ENCODE measurements at regions not wholly inside any gene's neighbourhood (a gene's known extent, or its start where the extent isn't known, plus 50 kb on each side); places are given as distances from the start of the nearest gene placed in this dataset.

- no peak for TF ChIP-seq CTCF (IDR thresholded peaks at IDR 0.05; ENCODE audit: insufficient read depth, low read length, poor library complexity, severe bottlenecking)
- no peak for TF ChIP-seq EZH2phosphoT487 (conservative IDR thresholded peaks at IDR 0.05; ENCODE audit: low read length)
- Histone ChIP-seq H3K4me3 (ENCODE audit: insufficient read depth, low read length, poor library complexity, severe bottlenecking) (no peak overlapping the region), H3K9ac (ENCODE audit: low read length) (no peak overlapping the region), H3K27ac (ENCODE audit: low read depth, low read length) (no peak overlapping the region), H4K20me1 (ENCODE audit: low read depth, low read length) (no peaks in the 10 kb centered on the region), H2AFZ (ENCODE audit: low read depth, low read length, severe bottlenecking) (no peak overlapping the region), H3K27me3 (ENCODE audit: low read length) (no peaks in the 10 kb centered on the region), H3K9me3 (ENCODE audit: insufficient read depth, low read length) (no peaks in the 10 kb centered on the region), H3K79me2 (ENCODE audit: insufficient read depth, low read length) (no peaks in the 10 kb centered on the region), H3F3A (ENCODE audit: insufficient read depth) (no peaks in the 10 kb centered on the region), H3K9me2 (replicated peaks; ENCODE audit: insufficient read depth, low read length) (no peaks in the 10 kb centered on the region), H3K36me3 (ENCODE audit: low read length) (no peaks in the 10 kb centered on the region), H3K4me2 (ENCODE audit: low read depth, low read length, poor library complexity, severe bottlenecking) (no peak overlapping the region)
Observed at GRCh38 chr11:32039149-32039548, 51.7 kb upstream of the RCN1 start.

DNA sequence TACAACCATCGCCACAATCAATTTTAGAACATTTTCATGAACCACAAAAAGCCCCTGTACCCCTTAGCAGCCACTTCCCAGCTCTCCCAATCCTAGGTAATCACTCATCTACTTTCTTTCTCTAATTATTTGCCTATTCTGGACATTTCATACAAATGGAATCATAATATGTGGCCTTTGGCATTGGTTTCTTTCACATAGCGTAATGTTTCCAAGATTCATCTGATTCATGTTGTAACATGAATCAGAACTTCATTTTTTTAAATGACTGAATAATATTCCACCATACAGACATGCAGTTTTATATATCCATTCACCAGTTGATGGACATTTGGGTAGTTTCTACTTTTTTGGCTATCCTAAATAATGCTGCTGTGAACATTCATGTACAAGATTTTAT lies 56.2 kb upstream of the RCN1 start:
- H4K20me1 ChIP-seq (ENCODE audit: low read depth, low read length): no peaks in the 10 kb centered on the region
- no peak overlapping the region for H3K4me3 ChIP-seq (ENCODE audit: insufficient read depth, low read length, poor library complexity, severe bottlenecking)
- no peaks in the 10 kb centered on the region for H3K27me3 ChIP-seq (ENCODE audit: low read length)
- no peaks in the 10 kb centered on the region for H3F3A ChIP-seq (ENCODE audit: insufficient read depth)
- H3K79me2 ChIP-seq (ENCODE audit: insufficient read depth, low read length): no peaks in the 10 kb centered on the region
- no peak overlapping the region for H3K27ac ChIP-seq (ENCODE audit: low read depth, low read length)
- H3K9me3 ChIP-seq (ENCODE audit: insufficient read depth, low read length): no peaks in the 10 kb centered on the region
- H2AFZ ChIP-seq (ENCODE audit: low read depth, low read length, severe bottlenecking): no peak overlapping the region
- TF ChIP-seq EZH2phosphoT487 (conservative IDR thresholded peaks at IDR 0.05; ENCODE audit: low read length): no peak
- TF ChIP-seq CTCF (IDR thresholded peaks at IDR 0.05; ENCODE audit: insufficient read depth, low read length, poor library complexity, severe bottlenecking): no peak
- H3K9ac ChIP-seq (ENCODE audit: low read length): no peak overlapping the region
- no peaks in the 10 kb centered on the region for H3K9me2 ChIP-seq (replicated peaks; ENCODE audit: insufficient read depth, low read length)
- H3K4me2 ChIP-seq (ENCODE audit: low read depth, low read length, poor library complexity, severe bottlenecking): no peak overlapping the region
- no peaks in the 10 kb centered on the region for H3K36me3 ChIP-seq (ENCODE audit: low read length)

- H3K36me3 ChIP-seq (ENCODE audit: low read length): no peaks in the 10 kb centered on the region
- TF ChIP-seq EZH2phosphoT487 (conservative IDR thresholded peaks at IDR 0.05; ENCODE audit: low read length): no peak
- TF ChIP-seq CTCF (IDR thresholded peaks at IDR 0.05; ENCODE audit: insufficient read depth, low read length, poor library complexity, severe bottlenecking): no peak
- no peaks in the 10 kb centered on the region for H3K9me2 ChIP-seq (replicated peaks; ENCODE audit: insufficient read depth, low read length)
- no peaks in the 10 kb centered on the region for H3K9me3 ChIP-seq (ENCODE audit: insufficient read depth, low read length)
- H2AFZ ChIP-seq (ENCODE audit: low read depth, low read length, severe bottlenecking): no peak overlapping the region
- H3K27me3 ChIP-seq (ENCODE audit: low read length): no peaks in the 10 kb centered on the region
- no peaks in the 10 kb centered on the region for H4K20me1 ChIP-seq (ENCODE audit: low read depth, low read length)
- no peaks in the 10 kb centered on the region for H3K79me2 ChIP-seq (ENCODE audit: insufficient read depth, low read length)
- H3F3A ChIP-seq (ENCODE audit: insufficient read depth): no peaks in the 10 kb centered on the region
- no peak overlapping the region for H3K27ac ChIP-seq (ENCODE audit: low read depth, low read length)
- no peak overlapping the region for H3K9ac ChIP-seq (ENCODE audit: low read length)
- no peak overlapping the region for H3K4me3 ChIP-seq (ENCODE audit: insufficient read depth, low read length, poor library complexity, severe bottlenecking)
- H3K4me2 ChIP-seq (ENCODE audit: low read depth, low read length, poor library complexity, severe bottlenecking): no peak overlapping the region
Observed at GRCh38 chr11:32034149-32034548, 56.7 kb upstream of the RCN1 start.

DNA sequence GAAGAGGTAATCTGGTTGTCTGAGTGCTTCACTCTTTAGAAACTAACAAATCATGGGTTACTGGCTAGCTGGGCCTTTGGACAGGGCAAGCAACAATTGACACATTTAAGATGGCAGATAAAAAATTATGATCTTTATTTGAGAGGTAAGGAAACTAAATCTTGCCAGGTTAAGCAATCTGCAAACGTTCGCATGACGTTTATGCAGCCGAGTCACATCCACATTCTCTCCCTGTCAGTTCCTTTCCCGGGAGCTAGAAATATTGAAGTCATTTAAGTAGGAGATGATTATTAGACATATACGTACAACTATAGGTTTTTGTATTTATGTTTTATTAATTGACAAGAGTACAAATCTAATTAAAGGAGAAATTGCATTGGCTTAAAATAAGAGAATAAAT lies 57.4 kb upstream of the RCN1 start:
- Histone ChIP-seq H3K36me3 (ENCODE audit: low read length) (no peaks in the 10 kb centered on the region), H3K9me2 (replicated peaks; ENCODE audit: insufficient read depth, low read length) (no peaks in the 10 kb centered on the region), H3K27ac (ENCODE audit: low read depth, low read length) (no peak overlapping the region), H3K4me2 (ENCODE audit: low read depth, low read length, poor library complexity, severe bottlenecking) (no peak overlapping the region), H3F3A (ENCODE audit: insufficient read depth) (no peaks in the 10 kb centered on the region), H3K79me2 (ENCODE audit: insufficient read depth, low read length) (no peaks in the 10 kb centered on the region), H4K20me1 (ENCODE audit: low read depth, low read length) (no peaks in the 10 kb centered on the region), H2AFZ (ENCODE audit: low read depth, low read length, severe bottlenecking) (no peak overlapping the region), H3K9me3 (ENCODE audit: insufficient read depth, low read length) (no peaks in the 10 kb centered on the region), H3K27me3 (ENCODE audit: low read length) (no peaks in the 10 kb centered on the region), H3K4me3 (ENCODE audit: insufficient read depth, low read length, poor library complexity, severe bottlenecking) (no peak overlapping the region), H3K9ac (ENCODE audit: low read length) (no peak overlapping the region)
- TF ChIP-seq EZH2phosphoT487 (conservative IDR thresholded peaks at IDR 0.05; ENCODE audit: low read length) (no peak), CTCF (IDR thresholded peaks at IDR 0.05; ENCODE audit: insufficient read depth, low read length, poor library complexity, severe bottlenecking) (no peak)
